Skeletal muscle satellite cell (primary cell): ENCODE measurements at regions not wholly inside any gene's neighbourhood (a gene's known extent, or its start where the extent isn't known, plus 50 kb on each side); places are given as distances from the start of the nearest gene placed in this dataset.
"Not testable (repeated sequence)": the region's sequence is repeated elsewhere in the genome, so short reads cannot be mapped to it uniquely, and the experiment has no call there.

Experiments used
- H3K27me3 ChIP-seq: 2 replicates; pipeline ENCODE4 v1.7.0; 2013; ENCODE audit warnings: low read length; ENCODE audit not compliant: control insufficient read depth, insufficient read depth
- H3K36me3 ChIP-seq: 2 replicates; pipeline ENCODE4 v1.7.0; 2013; ENCODE audit warnings: mild to moderate bottlenecking, control low read depth, low read length; ENCODE audit not compliant: insufficient read depth
- H3K4me1 ChIP-seq: 2 replicates; pipeline ENCODE4 v1.7.0; 2013; ENCODE audit warnings: low read length; ENCODE audit not compliant: control insufficient read depth, insufficient read depth
- H3K4me2 ChIP-seq: 2 replicates; pipeline ENCODE4 v1.7.0; 2013; ENCODE audit warnings: mild to moderate bottlenecking, low read length
- H3K4me3 ChIP-seq: 2 replicates; pipeline ENCODE4 v1.7.0; 2013; ENCODE audit warnings: low read length
- H3K9ac ChIP-seq: 2 replicates; pipeline ENCODE4 v1.7.0; 2013; ENCODE audit warnings: mild to moderate bottlenecking, low read depth, low read length, moderate library complexity
- H3K9me3 ChIP-seq: replicated peaks from 2 replicates; pipeline ENCODE4 v1.7.0; 2013; ENCODE audit warnings: mild to moderate bottlenecking, control low read depth, low read length

DNA sequence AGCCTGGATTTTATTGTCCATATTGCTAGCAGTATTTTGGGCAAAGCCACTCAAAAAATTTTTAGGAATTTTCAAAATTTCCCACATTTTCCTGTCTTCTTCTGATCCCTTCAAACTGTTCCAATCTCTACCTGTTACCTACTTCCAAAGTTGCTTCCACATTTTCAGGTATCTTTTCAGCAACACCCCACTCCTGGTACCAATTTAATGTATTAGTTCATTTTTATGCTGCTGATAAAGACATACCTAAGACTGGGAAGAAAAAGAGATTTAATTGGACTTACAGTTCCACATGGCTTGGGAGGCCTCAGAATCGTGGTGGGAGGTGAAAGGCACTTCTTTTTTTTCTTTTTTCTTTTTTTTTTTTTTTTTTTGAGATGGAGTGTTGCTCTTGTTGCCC, 73.6 kb upstream of the COL1A2 start:
- not testable (repeated sequence) for H3K4me2 ChIP-seq, H3K36me3 ChIP-seq, H3K9ac ChIP-seq, H3K9me3 ChIP-seq, H3K27me3 ChIP-seq, H3K4me1 ChIP-seq, H3K4me3 ChIP-seq

DNA sequence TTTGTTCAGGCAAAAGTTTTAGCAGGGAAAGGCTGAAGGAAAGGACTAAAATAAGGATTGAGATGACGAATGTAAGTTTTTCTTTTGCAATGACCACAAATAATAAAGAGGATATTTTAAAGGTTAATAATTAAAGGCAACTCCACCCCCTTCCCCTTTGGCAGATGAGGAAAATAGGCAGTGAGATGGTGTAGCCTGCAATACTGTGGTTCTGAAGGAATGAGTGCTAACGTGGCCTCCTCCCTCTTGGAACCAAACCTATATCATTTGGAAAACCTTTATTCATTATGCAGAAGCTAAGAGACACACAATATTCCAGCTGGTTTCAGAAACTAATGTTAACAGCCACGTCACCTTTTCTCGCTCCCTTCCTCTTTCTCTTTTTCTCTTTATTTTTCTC, 70.9 kb upstream of the COL1A2 start:
- Histone ChIP-seq H3K27me3 (no peaks in the 10 kb centered on the region), H3K36me3 (no peaks in the 10 kb centered on the region), H3K4me1 (no peaks in the 10 kb centered on the region), H3K4me2 (no peak overlapping the region), H3K4me3 (no peak overlapping the region), H3K9ac (no peak overlapping the region), H3K9me3 (peaks cover 3% of the 10 kb centered on the region)

DNA sequence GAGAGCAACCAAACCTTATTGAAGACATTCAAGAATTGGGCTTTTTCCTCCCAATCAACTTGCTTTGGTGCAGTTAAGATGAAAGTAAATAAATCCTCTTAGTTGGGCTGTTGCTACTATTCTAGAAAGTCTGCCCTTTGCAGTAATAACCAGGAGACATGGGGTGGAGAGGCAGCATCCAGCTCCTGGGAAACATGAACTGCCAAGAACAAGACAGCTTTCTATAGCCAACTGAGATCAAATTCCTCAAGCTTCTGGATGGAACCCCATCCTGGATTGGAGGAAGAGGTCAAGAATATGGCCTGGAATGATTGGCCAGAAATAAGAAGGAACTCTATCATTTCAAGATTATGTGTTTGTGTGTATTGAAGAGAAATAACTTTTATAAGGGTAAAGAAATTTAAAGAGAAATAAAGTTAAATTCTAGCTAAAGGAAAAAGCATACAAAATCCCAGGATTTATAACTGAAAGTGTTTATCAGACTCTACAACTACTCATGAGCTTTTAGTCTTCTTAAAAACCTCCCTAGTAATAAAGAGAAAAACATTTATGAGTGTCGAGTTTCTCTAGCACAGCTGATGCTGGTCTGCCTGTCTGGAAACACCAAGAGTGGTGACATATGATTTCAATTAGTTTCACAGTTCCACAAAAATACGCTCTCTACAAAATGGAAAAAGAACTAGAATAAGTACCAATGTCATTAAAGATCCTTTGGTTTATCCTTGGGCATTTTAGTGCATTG, 70.1 kb upstream of the COL1A2 start:
- Histone ChIP-seq H3K4me1 (no peaks in the 10 kb centered on the region), H3K9ac (no peak overlapping the region), H3K36me3 (no peaks in the 10 kb centered on the region), H3K9me3 (peaks cover 3% of the 10 kb centered on the region), H3K27me3 (no peaks in the 10 kb centered on the region), H3K4me3 (no peak overlapping the region), H3K4me2 (no peak overlapping the region)

DNA sequence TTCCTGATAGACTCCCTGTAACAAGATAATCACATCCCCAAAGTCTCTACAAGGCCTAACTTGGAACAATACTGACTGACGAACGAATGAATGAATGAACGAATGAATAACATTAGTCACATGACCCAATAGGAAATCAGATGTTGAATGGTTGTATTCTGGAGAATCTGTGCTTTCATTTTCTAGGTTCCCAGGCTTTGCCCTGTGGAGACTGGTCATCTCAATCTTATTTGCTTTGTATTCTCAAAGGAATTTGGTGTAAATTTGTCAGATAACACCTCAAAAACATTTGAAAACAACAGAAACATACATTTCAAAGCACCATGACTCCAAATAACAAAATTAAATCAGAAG, 69.6 kb upstream of the COL1A2 start:
- no peak overlapping the region for H3K4me3 ChIP-seq
- no peak overlapping the region for H3K9ac ChIP-seq
- no peaks in the 10 kb centered on the region for H3K4me1 ChIP-seq

DNA sequence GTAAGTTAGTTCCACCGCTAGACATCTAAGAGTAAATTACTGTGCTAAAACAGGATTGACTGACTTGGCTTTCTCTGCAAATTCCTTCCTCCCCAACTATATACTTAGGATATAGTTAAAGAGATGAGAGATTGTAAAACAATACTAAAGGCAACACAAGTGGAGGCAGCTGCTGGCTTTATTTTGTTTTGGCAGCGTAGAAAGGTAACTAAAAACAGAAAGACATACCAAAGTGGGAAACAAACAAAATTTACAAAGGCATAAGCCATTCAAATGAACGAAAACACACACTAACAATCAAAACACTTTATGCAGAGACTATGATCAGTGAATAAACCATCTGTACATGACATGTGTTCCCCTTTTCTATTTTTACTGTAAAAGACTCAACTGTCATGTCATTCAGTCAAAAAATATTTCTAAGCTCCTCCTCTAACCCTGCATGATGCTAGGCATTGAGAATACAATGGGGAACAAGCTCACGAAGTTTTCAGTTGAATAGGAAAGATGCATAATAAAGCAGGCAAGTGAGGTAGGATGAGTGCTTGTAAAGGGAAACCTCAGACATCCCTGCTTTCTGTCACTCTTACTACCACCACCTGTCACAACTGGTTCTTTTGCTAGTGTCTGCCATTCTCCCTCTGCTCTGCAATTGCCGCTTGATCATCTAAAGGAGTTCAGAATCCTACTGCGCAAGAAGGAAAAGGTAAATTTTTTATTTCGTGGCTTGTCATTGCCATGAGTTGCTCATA, 64.2 kb upstream of the COL1A2 start:
- no peak overlapping the region for H3K4me2 ChIP-seq
- H3K9ac ChIP-seq: no peak overlapping the region
- no peaks in the 10 kb centered on the region for H3K4me1 ChIP-seq
- no peak overlapping the region for H3K4me3 ChIP-seq
- H3K9me3 ChIP-seq: no peaks in the 10 kb centered on the region
- no peaks in the 10 kb centered on the region for H3K27me3 ChIP-seq
- no peaks in the 10 kb centered on the region for H3K36me3 ChIP-seq

More for the DNA sequence above, 69.6 kb upstream of the COL1A2 start:
- Histone ChIP-seq H3K4me2 (no peak overlapping the region), H3K27me3 (no peaks in the 10 kb centered on the region), H3K36me3 (no peaks in the 10 kb centered on the region), H3K9me3 (peaks cover 3% of the 10 kb centered on the region)

DNA sequence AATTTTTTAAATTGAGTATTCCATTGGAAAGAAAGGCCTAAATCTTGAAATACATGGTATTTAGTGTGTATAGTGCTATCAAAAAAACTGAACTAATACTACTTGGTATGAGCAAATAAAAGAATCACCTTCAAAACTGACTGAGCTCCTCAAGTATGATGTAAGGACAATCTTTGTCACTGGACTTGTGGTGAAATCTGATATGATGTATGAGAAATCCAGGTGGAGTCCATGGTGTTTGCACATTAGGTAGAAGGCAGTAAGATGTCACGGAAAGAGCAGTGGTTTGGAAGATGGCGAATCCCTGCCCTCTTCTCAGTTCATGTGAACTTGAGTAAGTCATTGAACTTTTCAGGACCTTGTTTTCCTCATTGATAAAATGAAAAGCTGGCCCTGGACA, 62.1 kb upstream of the COL1A2 start:
- Histone ChIP-seq H3K4me1 (no peaks in the 10 kb centered on the region), H3K9me3 (no peaks in the 10 kb centered on the region), H3K4me3 (no peak overlapping the region), H3K4me2 (no peak overlapping the region), H3K36me3 (no peaks in the 10 kb centered on the region), H3K9ac (no peak overlapping the region), H3K27me3 (no peaks in the 10 kb centered on the region)

DNA sequence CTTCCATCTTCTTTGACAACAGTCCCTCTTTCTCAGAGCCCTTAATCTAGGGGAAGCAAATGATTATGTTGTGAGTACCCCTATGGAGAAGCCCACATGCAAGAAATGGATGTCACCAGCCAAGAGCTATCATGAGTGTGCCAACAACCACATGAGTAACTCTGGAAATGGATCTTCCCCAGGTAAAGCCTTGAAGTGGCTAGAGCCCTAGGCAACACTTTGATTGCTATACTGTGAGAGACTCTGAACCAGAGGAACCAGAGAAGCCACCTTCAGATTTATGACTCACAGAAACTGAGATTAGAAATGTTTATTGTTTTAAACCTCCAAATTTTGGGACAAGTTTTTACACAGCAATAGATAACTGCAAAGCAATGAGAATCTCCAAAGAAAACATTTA, 60.9 kb upstream of the COL1A2 start:
- Histone ChIP-seq H3K27me3 (no peaks in the 10 kb centered on the region), H3K36me3 (no peaks in the 10 kb centered on the region), H3K9me3 (no peaks in the 10 kb centered on the region), H3K9ac (no peak overlapping the region), H3K4me3 (no peak overlapping the region), H3K4me2 (no peak overlapping the region), H3K4me1 (peaks cover 2% of the 10 kb centered on the region)

DNA sequence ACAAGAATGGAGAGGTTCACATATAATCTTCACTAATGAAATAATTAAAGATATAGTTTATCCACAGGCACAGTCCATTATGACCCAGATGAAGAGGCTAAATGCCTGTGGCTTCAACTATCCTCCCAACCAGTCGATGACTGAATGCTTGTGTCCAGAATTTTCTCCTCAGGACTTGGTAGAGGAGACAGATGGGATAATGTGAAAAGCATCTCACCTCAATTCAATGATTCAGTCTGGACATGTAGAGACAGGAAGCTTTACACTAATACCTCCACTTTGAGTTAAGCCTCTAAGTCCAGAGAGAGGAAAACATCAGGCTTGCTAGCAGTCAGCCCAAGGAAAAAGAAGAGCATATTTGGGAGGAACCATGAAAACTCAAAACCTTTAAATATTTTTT, 59.1 kb upstream of the COL1A2 start:
- Histone ChIP-seq H3K36me3 (no peaks in the 10 kb centered on the region), H3K4me3 (no peak overlapping the region), H3K9ac (no peak overlapping the region), H3K27me3 (no peaks in the 10 kb centered on the region), H3K9me3 (no peaks in the 10 kb centered on the region), H3K4me1 (peaks cover 16% of the 10 kb centered on the region), H3K4me2 (no peak overlapping the region)

DNA sequence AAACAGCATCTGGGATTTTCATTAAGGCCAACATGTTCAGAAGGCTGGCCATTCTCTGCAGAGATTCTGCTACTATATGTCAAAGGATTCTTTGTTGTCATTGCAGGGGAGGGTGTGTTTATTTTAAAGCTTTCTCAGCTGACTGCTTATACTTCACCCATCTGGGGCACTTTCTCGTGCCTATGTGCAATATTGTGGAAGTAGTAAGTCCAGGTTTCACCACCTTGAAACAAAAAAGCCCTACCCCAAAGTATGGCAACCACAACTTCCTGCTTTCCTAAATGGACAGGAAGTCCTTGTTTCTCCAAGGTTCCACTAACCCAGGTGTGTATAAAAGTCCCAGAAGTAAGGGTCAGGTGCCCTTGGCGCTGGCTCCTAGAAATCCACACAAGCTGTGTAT, 58.7 kb upstream of the COL1A2 start:
- no peaks in the 10 kb centered on the region for H3K27me3 ChIP-seq
- H3K4me1 ChIP-seq: peaks cover 16% of the 10 kb centered on the region
- H3K36me3 ChIP-seq: no peaks in the 10 kb centered on the region
- no peak overlapping the region for H3K9ac ChIP-seq
- H3K9me3 ChIP-seq: no peaks in the 10 kb centered on the region
- no peak overlapping the region for H3K4me3 ChIP-seq
- no peak overlapping the region for H3K4me2 ChIP-seq

DNA sequence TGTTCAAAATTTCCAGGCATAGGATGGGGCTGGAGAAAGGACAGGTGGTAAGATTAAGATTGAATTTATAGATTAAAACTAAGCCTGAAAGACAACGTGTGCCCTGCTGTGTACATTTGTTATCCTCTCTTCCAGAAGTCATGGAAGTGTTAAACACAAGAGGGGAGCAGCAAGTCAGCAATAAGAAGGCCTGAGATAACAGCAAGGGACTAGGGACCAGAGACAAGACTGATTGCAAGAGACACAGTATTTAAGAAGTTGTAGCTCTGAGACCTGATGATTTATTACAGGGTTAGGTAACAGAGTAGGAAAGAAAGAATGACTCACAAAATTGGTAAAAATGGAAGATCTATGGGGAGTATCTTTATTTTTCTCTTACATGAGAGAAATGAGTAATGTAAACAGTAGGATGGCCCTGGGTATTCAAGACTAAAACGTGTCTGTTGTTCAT, 55.7 kb upstream of the COL1A2 start:
- Histone ChIP-seq H3K9ac (no peak overlapping the region), H3K36me3 (no peaks in the 10 kb centered on the region), H3K4me3 (no peak overlapping the region), H3K4me2 (no peak overlapping the region), H3K4me1 (peaks cover 16% of the 10 kb centered on the region), H3K9me3 (no peaks in the 10 kb centered on the region), H3K27me3 (no peaks in the 10 kb centered on the region)

DNA sequence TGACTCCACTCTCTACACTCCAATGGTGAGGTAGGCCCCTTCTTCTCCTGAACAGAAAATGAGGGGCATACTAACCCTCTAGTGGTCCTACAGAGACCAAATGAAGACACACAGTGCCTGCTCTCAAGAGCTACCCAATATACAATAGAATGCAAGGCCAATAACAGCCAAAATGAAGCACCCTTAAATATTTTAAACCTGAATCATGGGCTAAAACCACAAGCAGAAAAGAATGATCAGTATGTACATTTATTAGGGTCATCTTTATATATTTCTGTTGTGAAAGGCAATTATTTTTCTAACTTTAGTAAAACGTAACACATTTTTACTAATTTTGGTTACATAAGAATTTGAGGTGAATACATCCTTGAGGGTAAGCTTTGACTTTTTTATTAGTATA, 49.9 kb upstream of the COL1A2 start:
- H3K36me3 ChIP-seq: no peaks in the 10 kb centered on the region
- no peak overlapping the region for H3K4me3 ChIP-seq
- H3K27me3 ChIP-seq: no peaks in the 10 kb centered on the region
- H3K4me2 ChIP-seq: peak overlapping the region; percentile 37
- H3K9ac ChIP-seq: peak overlapping the region; percentile 14
- H3K9me3 ChIP-seq: no peaks in the 10 kb centered on the region
- H3K4me1 ChIP-seq: peaks cover 54% of the 10 kb centered on the region
